ENCODE measurements at regions not wholly inside any gene's neighbourhood (a gene's known extent, or its start where the extent isn't known, plus 50 kb on each side); places are given as distances from the start of the nearest gene placed in this dataset.
"Not testable (repeated sequence)": the region's sequence is repeated elsewhere in the genome, so short reads cannot be mapped to it uniquely, and the experiment has no call there.

- DNase-seq = no peak
Measured at GRCh38 chr7:4319280-4319679, 362.8 kb upstream of the FOXK1 start.

GRCh38 chr7:4325732-4326131, 356.4 kb upstream of the FOXK1 start:
- no peak for DNase-seq

GRCh38 chr7:4331711-4332110, 350.4 kb upstream of the FOXK1 start:
- no peak for DNase-seq

GRCh38 chr7:4338556-4338955, 343.5 kb upstream of the FOXK1 start:
- DNase-seq = no peak

GRCh38 chr7:4343272-4344247, 338.5 kb upstream of the FOXK1 start:
- no peak for DNase-seq

- DNase-seq = no peak
Measured at GRCh38 chr7:4345004-4345403, 337.1 kb upstream of the FOXK1 start.

- DNase-seq = no peak
Measured at GRCh38 chr7:4352069-4352468, 330.0 kb upstream of the FOXK1 start.

GRCh38 chr7:4361774-4362173, 320.3 kb upstream of the FOXK1 start:
- no peak for DNase-seq

GRCh38 chr7:4383584-4383983, 298.5 kb upstream of the FOXK1 start:
- no peak for DNase-seq

GRCh38 chr7:4386190-4386589, 295.9 kb upstream of the FOXK1 start:
- no peak for DNase-seq

GRCh38 chr7:4391103-4391502, 291.0 kb upstream of the FOXK1 start:
- DNase-seq = not testable (repeated sequence)

- no peak for DNase-seq
Measured at GRCh38 chr7:4394736-4395135, 287.4 kb upstream of the FOXK1 start.

- DNase-seq = no peak
Measured at GRCh38 chr7:4399121-4399520, 283.0 kb upstream of the FOXK1 start.

- no peak for DNase-seq
Measured at GRCh38 chr7:4399596-4399995, 282.5 kb upstream of the FOXK1 start.

- no peak for DNase-seq
Measured at GRCh38 chr7:4406288-4407058, 275.6 kb upstream of the FOXK1 start.

GRCh38 chr7:4409946-4410345, 272.1 kb upstream of the FOXK1 start:
- DNase-seq = no peak

GRCh38 chr7:4416396-4417056, 265.6 kb upstream of the FOXK1 start:
- DNase-seq = no peak

GRCh38 chr7:4428526-4428925, 253.6 kb upstream of the FOXK1 start:
- no peak for DNase-seq

- DNase-seq = no peak
Measured at GRCh38 chr7:4430227-4430626, 251.9 kb upstream of the FOXK1 start.

- DNase-seq = no peak
Measured at GRCh38 chr7:4434306-4434705, 247.8 kb upstream of the FOXK1 start.

GRCh38 chr7:4436361-4436895, 245.7 kb upstream of the FOXK1 start:
- no peak for DNase-seq

GRCh38 chr7:4436936-4437335, 245.2 kb upstream of the FOXK1 start:
- no peak for DNase-seq

GRCh38 chr7:4437916-4438315, 244.2 kb upstream of the FOXK1 start:
- no peak for DNase-seq

Data from NK-92 treated with Interleukin-12 subunit alpha and Interleukin-12 subunit beta, amount 100 ng/mL, for 24 hours (cell line).